NOMO-1 (cell line): ENCODE measurements at regions not wholly inside any gene's neighbourhood (a gene's known extent, or its start where the extent isn't known, plus 50 kb on each side); places are given as distances from the start of the nearest gene placed in this dataset.

Experiments used
- DNase-seq, 2 experiments: peaks; one replicate each; lab custom pipeline; 2025; ENCODE audit not compliant: unreplicated experiment in 2 of 2; lab: John Stamatoyannopoulos, UW

DNA sequence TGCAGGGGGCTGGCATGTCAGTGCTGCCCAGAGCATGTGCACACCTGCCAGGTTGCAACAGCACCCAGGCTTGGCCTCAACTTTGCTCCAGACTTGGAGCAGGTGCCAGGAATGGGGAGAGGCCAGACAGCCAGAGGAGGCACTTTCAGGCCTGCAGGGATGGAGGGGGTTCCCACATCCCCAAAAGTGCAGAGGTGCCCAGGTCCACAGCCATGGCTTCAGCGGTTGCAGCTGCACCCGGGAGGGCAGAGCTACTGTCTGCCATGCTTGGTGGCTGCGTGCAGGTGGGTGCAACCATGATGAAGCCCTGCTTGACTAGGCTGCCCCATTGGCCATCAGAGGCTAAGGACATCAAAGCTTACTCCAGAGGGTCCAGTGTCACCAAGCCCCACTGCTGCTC, 196.8 kb upstream of the VRK2 start:
- no peak for DNase-seq

DNA sequence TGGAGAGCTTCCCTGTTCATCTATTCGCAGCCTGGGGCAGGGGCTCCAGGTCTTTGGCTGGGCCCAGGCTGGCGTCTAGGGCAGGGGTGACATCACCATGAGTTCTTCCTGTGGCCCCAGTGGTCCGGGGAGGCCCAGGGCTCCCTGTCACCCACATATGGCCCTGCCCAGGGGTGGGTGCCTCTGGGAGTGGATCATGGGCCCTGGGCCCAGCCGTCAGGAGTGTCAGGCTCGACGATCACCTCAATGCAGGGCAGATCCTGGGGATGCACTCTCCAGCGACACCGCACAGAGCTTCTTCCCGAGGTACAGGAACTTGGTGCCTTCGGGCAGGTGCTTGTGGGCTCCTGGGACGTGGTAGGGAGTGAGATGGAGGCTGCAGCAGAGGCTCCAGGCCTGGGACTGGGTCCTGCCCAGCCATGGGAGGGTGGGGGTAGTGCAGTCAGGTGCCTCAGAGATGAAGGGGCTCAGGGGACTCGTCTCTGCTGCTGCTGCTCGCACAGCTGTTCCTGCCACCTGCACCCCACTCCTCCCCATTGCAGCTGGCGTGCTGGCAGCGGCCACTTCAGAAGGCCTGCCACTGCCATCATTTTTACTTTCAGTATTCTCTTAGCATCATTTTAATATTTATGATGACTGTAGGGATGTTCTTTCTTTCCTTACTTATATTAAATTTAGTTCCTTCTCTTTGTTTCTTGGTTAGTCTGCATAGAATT, 196.0 kb upstream of the VRK2 start:
- no peak for DNase-seq

DNA sequence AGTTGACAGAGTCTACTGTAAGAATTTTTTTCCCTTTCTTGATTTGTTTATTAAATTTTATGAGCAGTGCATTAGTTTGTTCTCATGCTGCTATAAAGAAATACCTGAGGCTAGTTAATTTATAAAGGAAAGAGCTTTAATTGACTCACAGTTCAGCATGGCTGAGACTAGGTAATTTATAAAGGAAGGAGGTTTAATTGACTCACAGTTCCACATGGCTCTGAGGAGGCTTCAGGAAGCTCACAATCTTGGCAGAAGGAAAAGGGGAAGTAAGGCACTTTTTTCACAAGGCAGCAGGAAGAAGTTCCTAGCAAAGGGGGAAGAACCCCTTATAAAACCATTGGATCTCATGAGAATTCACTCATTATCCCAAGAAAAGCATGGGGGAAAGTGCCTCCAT, 191.4 kb upstream of the VRK2 start:
- no peak for DNase-seq

DNA sequence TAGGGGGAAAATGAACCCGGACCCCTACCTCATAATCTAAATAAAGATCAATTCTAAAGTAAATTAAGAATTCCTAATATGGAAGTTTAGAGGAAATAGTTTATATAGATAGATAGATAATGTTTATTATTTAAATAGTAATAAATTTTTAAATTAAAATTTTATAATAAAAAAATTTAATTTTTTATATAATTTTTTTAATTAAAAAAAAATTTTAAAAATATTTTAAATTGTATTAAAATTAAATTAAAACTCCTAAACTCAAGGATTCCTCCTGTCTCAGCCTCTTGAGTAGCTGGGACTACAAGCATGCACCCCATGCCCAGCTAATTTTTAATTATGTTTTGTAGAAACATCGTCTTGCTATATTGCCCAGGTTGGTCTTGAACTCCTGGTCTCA, 186.9 kb upstream of the VRK2 start:
- no peak for DNase-seq

DNA sequence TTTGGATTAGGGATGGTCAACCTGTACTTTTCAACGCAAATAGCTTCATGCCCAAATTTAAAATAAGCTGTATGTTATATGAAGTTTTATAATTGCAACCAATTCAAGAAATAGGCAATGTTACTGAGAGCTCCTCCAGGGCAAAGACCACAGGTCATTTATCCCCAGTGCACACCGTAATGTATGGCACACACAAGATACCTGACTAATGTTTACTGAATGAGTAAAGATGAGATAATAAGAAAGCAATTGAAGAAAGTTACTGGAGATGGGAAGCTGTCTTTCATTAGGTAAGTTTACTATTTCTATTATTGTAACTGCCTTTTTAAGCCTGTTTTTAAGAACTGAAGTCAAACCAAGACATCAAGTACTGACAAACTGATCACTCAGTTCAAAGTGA, 184.5 kb upstream of the VRK2 start:
- no peak for DNase-seq

DNA sequence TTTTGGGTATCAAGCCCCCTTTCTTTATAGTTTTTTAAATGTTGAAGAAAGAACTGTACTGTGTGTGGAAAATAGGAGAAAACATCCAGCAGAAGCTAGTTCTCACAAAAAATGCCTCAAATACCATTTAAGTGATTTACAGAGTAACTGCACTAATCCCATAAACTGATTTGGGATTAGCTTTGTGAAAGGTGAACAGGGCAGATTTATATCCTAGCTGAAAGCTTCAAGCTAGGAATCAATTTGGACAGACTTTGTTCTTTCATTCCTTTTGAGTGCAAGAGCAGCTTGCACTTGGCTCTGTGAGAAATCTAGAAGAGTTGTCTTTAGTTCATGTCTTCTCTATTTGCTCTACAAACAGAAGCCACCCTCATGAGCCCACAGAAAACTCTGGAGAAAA, 183.9 kb upstream of the VRK2 start:
- DNase-seq, result no peak

DNA sequence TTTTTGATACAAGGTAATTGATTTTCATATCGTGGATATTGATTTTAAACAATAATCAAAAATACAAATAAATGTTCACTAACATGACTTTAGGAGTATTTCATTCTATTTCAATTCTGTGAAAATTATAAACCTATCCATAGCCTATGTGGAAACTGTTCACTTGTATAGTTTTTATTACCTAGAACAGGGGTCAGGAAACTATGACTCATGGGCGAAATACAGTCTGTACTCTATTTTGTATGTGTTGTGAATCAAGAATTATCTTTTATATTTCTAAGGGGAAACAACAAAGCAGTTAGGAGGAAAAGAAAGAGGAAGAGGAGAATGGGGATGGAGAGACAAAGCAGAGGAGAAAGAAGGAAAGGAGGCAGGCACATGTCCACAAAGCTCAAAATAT, 181.7 kb upstream of the VRK2 start:
- DNase-seq, result no peak

DNA sequence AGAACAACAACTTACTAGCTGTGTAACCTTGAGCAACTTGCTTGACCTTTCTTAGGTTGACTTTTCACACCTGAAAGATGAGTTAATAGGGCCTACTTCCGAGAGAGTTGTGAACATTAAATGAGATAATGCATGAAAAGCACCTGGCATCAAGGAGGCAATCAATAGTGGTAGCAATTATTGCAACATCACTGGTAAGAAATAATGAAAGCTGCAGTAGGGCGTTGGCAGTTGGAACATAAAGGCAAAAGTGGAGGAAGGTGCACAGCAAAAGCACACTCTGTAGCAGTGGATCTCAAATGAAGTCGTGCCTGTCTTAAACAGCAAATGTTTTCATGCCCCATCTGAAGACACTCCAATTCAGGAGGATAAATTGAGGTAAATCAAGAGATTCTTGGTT, 178.9 kb upstream of the VRK2 start:
- no peak for DNase-seq

DNA sequence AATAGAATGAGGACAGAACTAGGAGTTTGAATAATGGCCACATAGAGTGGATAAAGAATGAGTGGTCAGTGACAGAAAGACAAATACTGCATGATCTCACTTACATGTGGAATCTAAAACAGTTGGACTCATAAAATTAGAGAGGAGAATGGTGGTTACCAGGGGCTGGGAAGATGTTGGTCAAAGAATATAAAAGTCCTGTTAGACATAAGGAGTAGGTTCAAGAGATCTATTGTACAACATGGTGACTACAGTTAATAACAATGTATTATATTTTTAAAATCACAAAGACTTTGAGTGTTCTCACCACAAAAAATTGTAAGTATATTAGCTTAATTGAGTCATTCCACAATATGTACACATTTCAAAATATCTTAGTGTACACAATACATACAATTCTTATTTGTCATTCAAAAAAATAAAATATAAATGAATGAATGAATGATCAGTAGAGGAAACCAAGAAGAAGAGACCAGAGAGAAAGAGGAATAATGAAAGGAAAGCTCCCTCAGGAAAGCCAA, 177.9 kb upstream of the VRK2 start:
- no peak for DNase-seq

DNA sequence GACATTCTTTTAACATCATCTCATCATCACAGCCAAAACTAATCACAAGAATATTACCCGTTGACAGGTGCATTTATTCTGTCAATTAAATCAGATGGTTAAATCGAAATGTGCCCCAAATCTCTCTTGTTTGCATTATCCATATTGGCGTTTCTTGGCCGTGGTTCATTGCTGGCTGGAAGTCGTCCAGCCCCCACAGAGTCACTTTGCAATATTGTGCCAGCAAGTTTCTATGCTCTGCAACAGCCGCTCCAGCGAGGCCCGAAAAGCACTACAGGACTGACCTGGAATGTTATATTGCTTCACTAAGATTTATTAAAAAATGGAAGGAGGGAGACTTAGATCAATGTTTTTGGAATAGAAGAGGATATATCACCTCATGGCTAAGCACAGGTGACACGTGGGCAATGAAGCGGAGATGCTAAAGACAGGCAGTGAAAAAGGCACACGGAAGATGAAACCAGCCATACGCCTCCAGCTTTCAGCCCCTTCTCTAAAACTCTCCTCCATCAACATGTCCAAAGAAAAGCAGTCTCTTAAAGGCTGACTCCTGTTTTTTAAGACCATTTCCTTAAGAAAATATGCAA, 176.8 kb upstream of the VRK2 start:
- DNase-seq, result no peak

DNA sequence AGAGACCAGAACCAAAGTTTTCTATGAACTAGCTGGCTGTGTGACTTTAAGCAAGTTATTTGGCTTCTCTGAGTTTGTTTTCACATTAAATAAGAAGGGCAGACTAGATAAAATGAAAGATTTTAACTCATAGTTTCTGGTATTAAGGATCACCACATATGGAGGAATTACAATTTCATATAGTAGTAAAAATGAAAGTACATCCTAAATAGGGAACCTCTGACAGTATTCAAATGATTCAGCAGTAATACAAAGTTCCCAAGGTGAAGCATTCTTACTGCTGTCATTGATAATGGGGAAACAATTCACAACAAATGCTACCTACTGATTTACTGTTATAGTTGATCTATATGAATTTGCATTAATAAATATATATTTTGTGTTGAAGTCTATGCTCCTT, 170.3 kb upstream of the VRK2 start:
- DNase-seq, result no peak

DNA sequence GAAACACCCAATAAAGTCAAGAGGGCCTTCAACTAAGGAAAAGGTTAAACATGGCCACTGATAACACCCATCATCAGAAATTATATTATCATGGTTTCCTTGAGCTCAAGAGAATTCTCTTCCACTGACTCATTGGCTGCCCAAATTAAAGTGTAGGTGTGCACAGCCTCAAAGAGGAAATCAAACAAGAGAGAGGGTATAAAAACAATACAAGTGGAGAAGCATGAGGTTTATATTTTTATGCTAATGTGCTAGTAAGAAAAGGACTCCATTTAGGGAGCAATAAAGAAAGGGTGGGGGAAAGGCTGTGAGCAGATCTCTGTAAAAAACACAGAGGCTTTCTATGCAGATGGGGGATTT, 168.8 kb upstream of the VRK2 start:
- no peak for DNase-seq

DNA sequence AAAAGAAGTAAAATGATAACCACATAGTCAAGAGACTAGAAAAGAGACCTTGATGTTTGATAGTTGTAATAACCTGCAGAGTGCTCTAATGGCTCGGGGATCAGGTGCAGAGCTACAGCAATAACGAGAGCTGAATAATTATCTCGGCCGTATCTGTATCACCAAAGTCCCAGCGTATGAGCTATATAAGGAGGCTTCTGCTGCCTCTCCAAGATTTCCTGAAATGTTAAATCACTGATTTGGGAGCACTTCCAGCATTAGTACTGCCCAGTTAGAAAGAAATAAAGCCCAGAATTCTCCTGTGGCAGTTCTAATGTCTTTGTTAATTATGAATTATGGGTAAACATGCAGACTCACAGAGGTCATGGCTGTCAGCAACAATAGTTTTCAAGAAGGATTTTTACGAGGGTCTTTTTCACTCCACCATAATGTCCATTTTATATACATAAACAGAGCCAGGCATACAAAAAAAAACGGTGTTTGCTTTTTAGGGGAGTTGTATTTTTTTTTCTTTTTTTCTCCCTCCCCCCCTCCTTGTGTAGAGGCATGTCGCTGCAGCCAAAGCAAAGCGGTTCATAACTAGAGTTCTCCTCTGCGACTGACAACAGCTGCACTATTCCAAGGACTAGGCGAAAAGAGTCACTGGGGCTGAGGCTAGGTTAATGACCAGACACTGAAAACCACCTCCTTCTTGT, 168.3 kb upstream of the VRK2 start:
- DNase-seq, result no peak

DNA sequence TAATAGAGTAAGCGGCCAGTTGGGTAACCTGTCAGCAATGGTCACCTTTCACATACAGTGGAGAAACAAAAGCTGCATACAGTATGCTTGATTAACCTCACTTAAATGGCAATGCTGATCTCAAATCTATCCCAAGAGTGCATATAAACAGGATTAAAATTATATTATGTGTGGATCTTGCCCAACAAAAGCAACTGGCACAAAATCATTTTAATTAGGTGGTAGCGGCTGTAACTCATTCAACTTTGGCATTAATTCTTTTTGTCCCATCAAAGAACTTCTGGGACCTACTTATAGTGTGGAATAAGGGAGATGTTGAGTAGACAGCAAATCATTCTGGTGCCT, 167.8 kb upstream of the VRK2 start:
- no peak for DNase-seq

DNA sequence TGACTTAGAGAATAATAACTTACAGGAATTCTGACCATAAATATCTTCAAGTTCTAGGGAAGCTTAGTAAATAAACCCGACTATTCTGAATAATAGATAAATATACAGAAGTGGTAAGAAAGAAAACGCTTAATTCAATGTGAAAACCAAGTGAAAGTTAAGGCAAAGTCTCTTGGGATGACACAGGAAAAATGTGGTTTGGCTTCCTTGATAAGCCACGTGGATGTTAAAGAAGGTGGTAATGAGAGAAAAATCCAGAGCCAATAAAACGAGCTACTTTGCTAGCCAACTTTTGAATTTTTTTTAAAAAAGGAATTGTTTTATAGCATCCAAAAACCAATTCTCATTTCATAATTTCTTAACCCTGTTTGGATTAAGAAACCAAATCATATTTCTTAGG, 166.2 kb upstream of the VRK2 start:
- no peak for DNase-seq

DNA sequence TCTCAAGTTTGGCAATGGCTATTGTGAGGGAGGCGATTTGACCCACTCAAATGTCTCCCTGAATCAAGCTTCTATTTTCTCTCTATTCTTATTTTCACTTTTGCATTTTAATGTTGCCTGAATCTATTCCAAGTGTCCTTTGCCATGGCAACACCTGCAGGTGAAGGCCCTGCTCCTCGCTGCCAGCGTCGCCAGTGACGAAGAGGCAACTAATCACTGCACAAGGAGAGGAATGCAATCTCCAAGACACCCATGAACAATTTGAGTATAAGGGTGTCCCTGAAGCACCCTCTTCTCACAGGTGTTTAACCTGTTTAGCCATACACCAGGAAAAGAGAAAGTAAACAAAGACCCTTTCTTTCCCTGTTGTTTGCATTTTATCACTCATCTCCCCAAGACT, 165.6 kb upstream of the VRK2 start:
- DNase-seq, result no peak

DNA sequence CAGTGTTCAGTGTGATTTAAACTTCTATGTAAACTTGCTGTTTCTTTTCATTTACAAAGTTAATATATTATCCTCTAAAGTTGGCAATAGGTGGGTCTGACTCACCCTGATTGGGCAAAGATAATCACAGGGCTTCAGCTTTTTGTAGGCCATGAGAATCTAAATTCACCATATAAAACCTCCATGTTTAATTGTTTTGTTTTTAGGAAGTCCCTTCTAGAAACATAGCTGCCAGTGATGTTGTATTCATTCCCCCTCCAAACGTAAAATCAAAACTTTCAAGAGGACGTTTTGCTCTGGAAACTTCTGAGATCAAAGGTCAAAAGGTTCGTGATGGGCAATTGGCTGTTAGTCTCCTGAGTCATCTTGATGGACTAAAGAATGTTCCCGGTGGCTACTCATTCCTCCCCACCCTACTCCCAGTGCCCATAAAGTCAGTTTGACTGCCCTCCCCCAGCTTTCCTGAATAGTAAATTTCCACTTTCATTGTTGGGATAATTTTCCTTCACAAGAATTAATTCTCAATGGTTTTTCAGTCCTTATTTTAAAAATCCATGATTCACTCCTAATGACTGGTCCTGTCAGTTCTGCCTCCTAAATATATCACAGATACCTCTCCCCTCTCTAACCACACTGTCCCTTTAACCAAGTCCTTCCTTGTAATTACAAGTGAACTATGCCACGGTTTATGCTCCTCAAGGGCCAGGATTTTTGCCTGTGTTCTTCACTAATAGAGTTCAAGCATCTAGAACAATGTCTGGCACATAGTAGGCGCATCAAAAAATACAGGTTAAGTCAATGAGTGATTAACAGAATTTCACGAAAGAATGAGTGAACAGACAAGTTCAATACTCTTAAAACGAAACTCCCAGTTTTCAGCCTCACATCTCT, 164.4 kb upstream of the VRK2 start:
- no peak for DNase-seq

DNA sequence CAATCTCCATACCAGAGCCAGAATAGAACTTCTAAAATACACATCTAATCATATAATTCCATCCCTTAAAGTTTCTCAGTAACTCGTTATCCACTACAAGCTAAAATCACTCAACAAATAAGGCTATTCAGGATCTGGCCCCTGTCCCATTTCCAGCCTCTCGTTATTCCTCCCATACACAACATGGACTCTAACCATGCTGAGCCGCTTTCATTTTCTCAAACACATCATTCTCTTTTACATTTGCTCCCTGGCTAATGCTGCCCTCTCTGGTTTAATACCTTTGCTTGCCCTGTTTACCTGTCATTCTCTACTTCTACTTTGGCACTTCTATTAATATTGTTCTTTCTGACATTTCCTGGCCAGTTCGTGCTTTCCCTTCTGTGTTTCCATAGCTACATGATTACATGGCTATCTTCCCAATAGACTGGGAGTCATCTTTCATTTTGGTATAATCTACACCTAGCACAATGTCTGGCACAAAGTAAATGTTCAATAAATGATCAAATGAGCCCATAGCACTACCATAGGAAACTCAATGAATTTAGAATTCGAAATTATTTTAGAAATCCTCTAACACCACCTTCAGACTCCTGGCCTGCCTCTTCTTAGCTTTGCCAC, 163.6 kb upstream of the VRK2 start:
- DNase-seq, result no peak

DNA sequence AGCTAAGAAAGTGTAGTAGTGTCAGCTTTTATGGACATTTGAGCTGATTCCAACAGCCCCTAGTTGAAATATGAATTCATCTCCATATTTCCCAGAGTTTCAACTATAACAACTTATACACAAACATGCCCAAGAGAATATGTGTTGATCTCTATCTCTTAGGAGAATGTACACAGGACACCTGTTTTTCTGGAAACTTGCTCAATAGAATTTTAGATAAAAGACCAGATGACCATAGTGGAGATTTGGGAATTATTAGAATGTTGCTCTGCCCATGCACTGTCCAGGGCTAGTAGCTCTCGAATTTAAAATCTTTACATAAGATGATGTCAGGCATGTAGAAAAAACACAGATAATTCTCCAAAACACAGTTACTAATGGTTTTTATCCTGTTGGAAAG, 162.3 kb upstream of the VRK2 start:
- DNase-seq, result no peak

DNA sequence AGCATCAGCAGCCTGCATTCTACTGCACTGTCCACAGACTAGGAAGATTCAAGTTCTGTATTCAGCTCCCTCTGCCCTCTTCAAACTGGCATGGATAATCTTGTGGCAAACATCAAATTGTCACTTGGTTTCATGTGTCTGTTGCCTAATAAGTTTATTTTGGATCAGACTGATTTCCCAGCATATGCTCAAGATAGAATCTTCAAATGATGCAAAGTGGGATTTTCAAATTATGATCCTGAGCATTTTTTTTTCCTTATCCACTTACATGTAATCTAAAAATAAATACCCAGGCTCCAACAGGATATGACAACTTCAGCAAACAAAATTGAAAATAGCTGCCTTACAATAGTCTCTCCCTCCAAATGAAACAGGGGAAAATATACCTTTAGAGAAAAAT, 160.9 kb upstream of the VRK2 start:
- DNase-seq, result no peak
